Smooth muscle cell (in vitro differentiated cells): ENCODE measurements at regions not wholly inside any gene's neighbourhood (a gene's known extent, or its start where the extent isn't known, plus 50 kb on each side); places are given as distances from the start of the nearest gene placed in this dataset.

Experiments
- DNase-seq: peaks from one replicate; lab custom pipeline; 2025; ENCODE audit not compliant: unreplicated experiment; lab: John Stamatoyannopoulos, UW
- H2AFZ ChIP-seq: fragments of 200-600 bp; sonication (generic); 2 replicates; pipeline ENCODE4 v1.6.0; 2016; ENCODE audit warnings: antibody characterized with exemption, low read depth, mild to moderate bottlenecking
- H3F3A ChIP-seq: fragments of 200-600 bp; sonication (generic); 2 replicates; pipeline ENCODE4 v1.6.0; 2017; ENCODE audit warnings: antibody characterized with exemption, low read depth
- H3K27ac ChIP-seq: fragments of 200-600 bp; sonication (generic); 2 replicates; pipeline ENCODE4 v1.5.1; 2016; ENCODE audit warnings: low read depth, mild to moderate bottlenecking
- H3K27me3 ChIP-seq: fragments of 200-600 bp; sonication (generic); 2 replicates; pipeline ENCODE4 v1.6.1; 2016; ENCODE audit warnings: low read depth, mild to moderate bottlenecking
- H3K36me3 ChIP-seq: fragments of 200-600 bp; sonication (generic); 2 replicates; pipeline ENCODE4 v1.5.1; 2016; ENCODE audit warnings: low read depth
- H3K4me1 ChIP-seq: fragments of 200-600 bp; sonication (generic); 2 replicates; pipeline ENCODE4 v1.5.1; 2016; ENCODE audit warnings: low read depth
- H3K4me2 ChIP-seq: fragments of 200-600 bp; sonication (generic); 2 replicates; pipeline ENCODE4 v1.6.0; 2016; ENCODE audit warnings: mild to moderate bottlenecking
- H3K4me3 ChIP-seq: fragments of 200-600 bp; sonication (generic); 2 replicates; pipeline ENCODE4 v1.5.1; 2016; ENCODE audit warnings: mild to moderate bottlenecking
- H3K79me2 ChIP-seq: fragments of 200-600 bp; sonication (generic); 2 replicates; pipeline ENCODE4 v1.6.0; 2016; ENCODE audit warnings: low read depth, mild to moderate bottlenecking
- H3K9ac ChIP-seq: fragments of 200-600 bp; sonication (generic); 2 replicates; pipeline ENCODE4 v1.6.0; 2016; ENCODE audit warnings: low read depth
- H3K9me3 ChIP-seq: fragments of 200-600 bp; sonication (generic); replicated peaks from 2 replicates; pipeline ENCODE4 v1.5.1; 2016; ENCODE audit warnings: low read depth
- H4K20me1 ChIP-seq: fragments of 200-600 bp; sonication (generic); 2 replicates; pipeline ENCODE4 v1.6.0; 2016; ENCODE audit warnings: low read depth
- CTCF ChIP-seq: fragments of 200-600 bp; sonication (generic); IDR thresholded peaks from 2 replicates; pipeline ENCODE4 v1.5.1; 2017; ENCODE audit warnings: borderline replicate concordance, mild to moderate bottlenecking, antibody characterized with exemption; ENCODE audit not compliant: insufficient read depth, poor library complexity, severe bottlenecking
- WGBS: methylation state at CpG from one replicate; pipeline ENCODE4 v1.1.7; 2016; ENCODE audit warnings: low lambda C conversion rate; 5-methylcytosine and 5-hydroxymethylcytosine counted together

GRCh38 chr11:71302534-71302909, 50.1 kb upstream of the SHANK2 start:
- DNase-seq: no peak
- 94% methylated on average over 1 of the region's 1 CpG for WGBS
- Histone ChIP-seq H3K36me3 (no peaks in the 10 kb centered on the region), H3F3A (peaks cover 10% of the 10 kb centered on the region), H2AFZ (no peak overlapping the region), H4K20me1 (no peaks in the 10 kb centered on the region), H3K4me2 (no peak overlapping the region), H3K9me3 (no peaks in the 10 kb centered on the region), H3K9ac (no peak overlapping the region), H3K4me3 (no peak overlapping the region), H3K79me2 (no peaks in the 10 kb centered on the region), H3K27ac (no peak overlapping the region), H3K4me1 (no peaks in the 10 kb centered on the region), H3K27me3 (no peaks in the 10 kb centered on the region)
- TF ChIP-seq CTCF: no peak
